Heart left ventricle (tissue), 16 donors: ENCODE measurements at regions not wholly inside any gene's neighbourhood (a gene's known extent, or its start where the extent isn't known, plus 50 kb on each side); places are given as distances from the start of the nearest gene placed in this dataset.

Experiments
- ATAC-seq, 4 donors: fragments of 200-7000 bp; cut with Tn5 transposase; one replicate each; pipeline ENCODE4 v1.9.1; 2020 to 2022; ENCODE audit warnings: moderate library complexity in 4 of 4, mild to moderate bottlenecking in 3 of 4, moderate number of reproducible peaks in 1 of 4
- DNase-seq, 5 donors: peaks; one replicate each; pipeline ENCODE4 v3.0.0-alpha.2; 2020
- H3K27ac ChIP-seq, 12 donors: fragments of 200-600 bp; sonication (generic) in 4 of 12; one replicate each; pipeline versions ENCODE4 v1.5.0 to v1.8.0; 2016 to 2022; ENCODE audit warnings: mild to moderate bottlenecking in 2 of 12
- H3K27me3 ChIP-seq, 9 donors: fragments of 200-600 bp; sonication (generic) in 2 of 9; one replicate each; pipeline versions ENCODE4 v1.5.1 to v1.8.0; 2016 to 2022; ENCODE audit warnings: mild to moderate bottlenecking in 3 of 9
- H3K36me3 ChIP-seq, 9 donors: fragments of 200-600 bp; sonication (generic) in 2 of 9; one replicate each; pipeline versions ENCODE4 v1.5.0 to v1.8.0; 2018 to 2022; ENCODE audit warnings: mild to moderate bottlenecking in 2 of 9
- H3K4me1 ChIP-seq, 12 donors: fragments of 200-600 bp; sonication (generic) in 4 of 12; one replicate each; pipeline versions ENCODE4 v1.5.0 to v1.8.0; 2016 to 2022; ENCODE audit warnings: mild to moderate bottlenecking in 3 of 12
- H3K4me3 ChIP-seq, 12 donors: fragments of 200-600 bp; sonication (generic) in 4 of 12; one replicate each; pipeline versions ENCODE4 v1.5.0 to v1.8.0; 2017 to 2022; ENCODE audit warnings: mild to moderate bottlenecking in 9 of 12, moderate library complexity in 4 of 12
- H3K9me3 ChIP-seq, 12 donors: fragments of 200-600 bp; sonication (generic) in 4 of 12; one replicate each; pipeline versions ENCODE4 v1.5.0 to v1.8.0; 2016 to 2022; ENCODE audit warnings: mild to moderate bottlenecking in 1 of 12
- POLR2A ChIP-seq, 2 donors: fragments of 450-650 bp; IDR thresholded peaks; one replicate each; pipeline ENCODE4 v1.6.1; 2017; ENCODE audit warnings: antibody characterized with exemption in 2 of 2, mild to moderate bottlenecking in 2 of 2, moderate library complexity in 2 of 2
- WGBS, 4 donors: extraction: QIAGEN DNeasy Blood & Tissue Kit in 2 of 4; methylation state at CpG; one replicate each; pipeline versions ENCODE4 v1.1.5 to v1.1.7; 2013 to 2018; 5-methylcytosine and 5-hydroxymethylcytosine counted together
- intact Hi-C, 10 donors: fragments of 100-400 bp; cut with DNase I; formaldehyde crosslinking; loops; one replicate each; pipeline versions ENCODE4 v1.11.1 to v1.14.2; 2022
- TF ChIP-seq, protein P1 (sequence below), 12 donors: fragments of 200-600 bp; sonication (generic) in 4 of 12; IDR thresholded peaks; one replicate each; pipeline versions ENCODE4 v1.5.0 to v1.8.0; 2018 to 2022; ENCODE audit warnings: antibody characterized with exemption in 12 of 12, mild to moderate bottlenecking in 5 of 12
- donor health status: ischemic (EF 13 %, LVEDD 7.1; RV severe dilation, severe dysfunction).
- donor health status: healthy with polysubstance abuse.
- donor health status: DM: no; HTN: yes; CAD: no.
- donor health status: DM: no; HTN: no; CAD: no.
- donor health status: ischemic (EF 25% LVEDD 6.9; RV normal size, moderate dysfunction).
- donor health status: ischemic (EF 25% LVEDD 5.7; RV mildly dilated, moderate dysfunction).
- donor health status: healthy.
- donor health status: DM: yes; HTN: yes; CAD: no.
- donor health status: ischemic (EF 35%, LVEDD 5.7; RV mildly dilated, moderate dysfunction).
- donor health status: nonischemic (EF 11% LVEDD 7.7; RV severe dilation, severe dysfunction).
- donor health status: DM: yes; HTN: yes; CAD: no.
- donor health status: PGD.
- donor health status: ischemic (EF 29% LVEDD 5.4; RV normal size, mild dysfunction).
- donor health status: nonischemic (EF 23%, LVEDD 6.1; RV moderate dilation, normal function).

- Histone ChIP-seq H3K9me3 (no peaks in the 10 kb centered on the region), H3K27ac (no peak overlapping the region), H3K4me1 (no peaks in the 10 kb centered on the region), H3K36me3 (no peaks in the 10 kb centered on the region), H3K4me3 (no peak overlapping the region), H3K27me3 (peaks cover 0 to 2% (median 0%) of the 10 kb centered on the region in 9 donors)
- DNase-seq (no peak), ATAC-seq (no peak)
- intact Hi-C loops: no loop called here
- TF ChIP-seq, protein P1, sequence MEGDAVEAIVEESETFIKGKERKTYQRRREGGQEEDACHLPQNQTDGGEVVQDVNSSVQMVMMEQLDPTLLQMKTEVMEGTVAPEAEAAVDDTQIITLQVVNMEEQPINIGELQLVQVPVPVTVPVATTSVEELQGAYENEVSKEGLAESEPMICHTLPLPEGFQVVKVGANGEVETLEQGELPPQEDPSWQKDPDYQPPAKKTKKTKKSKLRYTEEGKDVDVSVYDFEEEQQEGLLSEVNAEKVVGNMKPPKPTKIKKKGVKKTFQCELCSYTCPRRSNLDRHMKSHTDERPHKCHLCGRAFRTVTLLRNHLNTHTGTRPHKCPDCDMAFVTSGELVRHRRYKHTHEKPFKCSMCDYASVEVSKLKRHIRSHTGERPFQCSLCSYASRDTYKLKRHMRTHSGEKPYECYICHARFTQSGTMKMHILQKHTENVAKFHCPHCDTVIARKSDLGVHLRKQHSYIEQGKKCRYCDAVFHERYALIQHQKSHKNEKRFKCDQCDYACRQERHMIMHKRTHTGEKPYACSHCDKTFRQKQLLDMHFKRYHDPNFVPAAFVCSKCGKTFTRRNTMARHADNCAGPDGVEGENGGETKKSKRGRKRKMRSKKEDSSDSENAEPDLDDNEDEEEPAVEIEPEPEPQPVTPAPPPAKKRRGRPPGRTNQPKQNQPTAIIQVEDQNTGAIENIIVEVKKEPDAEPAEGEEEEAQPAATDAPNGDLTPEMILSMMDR (IDR thresholded peaks at IDR 0.05): no peak
- TF ChIP-seq POLR2A (IDR thresholded peaks at IDR 0.05): no peak
- WGBS, 4 donors: 91 to 100% (median 94%) methylated on average over 2 of the region's 2 CpGs
Observed at GRCh38 chrX:64536736-64537135, 141.5 kb upstream of the MTMR8 start.
